GM23338 (cell line): ENCODE measurements at regions not wholly inside any gene's neighbourhood (a gene's known extent, or its start where the extent isn't known, plus 50 kb on each side); places are given as distances from the start of the nearest gene placed in this dataset.

ENCODE experiments used
- EZH2 ChIP-seq: fragments of 200-600 bp; sonication (generic); IDR thresholded peaks from one replicate; pipeline ENCODE4 v1.8.0; 2017; ENCODE audit warnings: antibody characterized with exemption, mild to moderate bottlenecking, low read depth; ENCODE audit not compliant: unreplicated experiment
- JUNB ChIP-seq: IDR thresholded peaks from one replicate; pipeline ENCODE4 v1.6.1; 2016; ENCODE audit warnings: antibody characterized with exemption; ENCODE audit not compliant: unreplicated experiment
- NANOG ChIP-seq: IDR thresholded peaks from 2 replicates; pipeline ENCODE4 v1.6.1; 2016; ENCODE audit warnings: antibody characterized with exemption, borderline replicate concordance
- POLR2AphosphoS5 ChIP-seq: IDR thresholded peaks from 2 replicates; pipeline ENCODE4 v1.6.1; 2016; ENCODE audit warnings: antibody characterized with exemption, low read depth
- TF ChIP-seq, protein P1 (sequence below), 2 experiments: fragments of 200-600 bp in 1 of 2; sonication (generic) in 1 of 2; conservative IDR thresholded peaks; 2 replicates each; pipeline versions ENCODE4 v1.5.1 to v1.6.1; 2016 to 2017; ENCODE audit warnings: antibody characterized with exemption in 2 of 2, low read depth in 2 of 2, mild to moderate bottlenecking in 2 of 2, moderate library complexity in 1 of 2

GRCh38 chr6:137712587-137712986, 154.5 kb upstream of the TNFAIP3 start:
- TF ChIP-seq, protein P1, sequence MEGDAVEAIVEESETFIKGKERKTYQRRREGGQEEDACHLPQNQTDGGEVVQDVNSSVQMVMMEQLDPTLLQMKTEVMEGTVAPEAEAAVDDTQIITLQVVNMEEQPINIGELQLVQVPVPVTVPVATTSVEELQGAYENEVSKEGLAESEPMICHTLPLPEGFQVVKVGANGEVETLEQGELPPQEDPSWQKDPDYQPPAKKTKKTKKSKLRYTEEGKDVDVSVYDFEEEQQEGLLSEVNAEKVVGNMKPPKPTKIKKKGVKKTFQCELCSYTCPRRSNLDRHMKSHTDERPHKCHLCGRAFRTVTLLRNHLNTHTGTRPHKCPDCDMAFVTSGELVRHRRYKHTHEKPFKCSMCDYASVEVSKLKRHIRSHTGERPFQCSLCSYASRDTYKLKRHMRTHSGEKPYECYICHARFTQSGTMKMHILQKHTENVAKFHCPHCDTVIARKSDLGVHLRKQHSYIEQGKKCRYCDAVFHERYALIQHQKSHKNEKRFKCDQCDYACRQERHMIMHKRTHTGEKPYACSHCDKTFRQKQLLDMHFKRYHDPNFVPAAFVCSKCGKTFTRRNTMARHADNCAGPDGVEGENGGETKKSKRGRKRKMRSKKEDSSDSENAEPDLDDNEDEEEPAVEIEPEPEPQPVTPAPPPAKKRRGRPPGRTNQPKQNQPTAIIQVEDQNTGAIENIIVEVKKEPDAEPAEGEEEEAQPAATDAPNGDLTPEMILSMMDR (conservative IDR thresholded peaks at IDR 0.05; ENCODE audit: low read depth in 2 of 2): no peak
- no peak for TF ChIP-seq POLR2AphosphoS5
- no peak for TF ChIP-seq JUNB
- no peak for TF ChIP-seq NANOG
- no peak for TF ChIP-seq EZH2
